ENCODE measurements at regions not wholly inside any gene's neighbourhood (a gene's known extent, or its start where the extent isn't known, plus 50 kb on each side); places are given as distances from the start of the nearest gene placed in this dataset.
"Not testable (repeated sequence)": the region's sequence is repeated elsewhere in the genome, so short reads cannot be mapped to it uniquely, and the experiment has no call there.

DNA sequence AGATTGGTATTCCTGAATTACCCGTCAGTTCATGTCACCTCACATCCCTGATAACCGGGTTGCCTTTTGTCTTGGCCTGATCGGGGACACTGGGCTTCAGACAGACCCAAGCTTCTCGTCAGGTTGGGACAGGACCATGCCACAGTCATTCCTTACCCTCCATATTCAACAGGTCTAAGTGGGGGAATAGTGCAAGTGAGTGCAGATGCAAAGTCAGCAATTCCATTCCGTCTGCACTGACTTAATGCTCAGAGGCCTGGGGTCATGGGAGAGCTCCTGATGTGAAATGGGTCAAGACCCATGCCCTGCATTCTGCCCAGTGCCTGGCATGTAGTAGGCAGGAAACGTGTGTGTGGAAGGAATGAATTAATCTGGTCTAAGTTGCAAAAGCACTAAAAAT, 95.4 kb upstream of the PITRM1 start:
- DNase-seq (ENCODE audit: low read depth in 2 of 2): no peak

DNA sequence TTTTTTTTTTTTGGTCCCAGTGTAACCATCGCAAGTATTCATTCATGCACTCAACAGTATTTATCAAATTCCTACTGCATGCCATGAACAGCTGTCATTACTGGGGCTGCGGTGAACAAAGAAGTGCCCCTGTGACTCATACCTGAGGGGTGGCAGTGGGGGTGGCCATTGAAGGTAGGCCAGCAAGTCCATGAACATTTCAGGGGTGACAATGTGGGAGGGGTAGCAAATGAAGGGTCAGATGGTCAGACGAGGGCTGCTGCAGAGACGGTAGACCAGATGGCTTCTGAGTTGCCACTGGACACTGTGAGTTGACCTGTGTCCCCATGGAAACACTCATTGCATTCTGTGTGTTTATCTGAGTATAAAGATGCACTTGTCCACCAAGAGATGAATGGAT, 92.5 kb upstream of the PITRM1 start:
- DNase-seq (ENCODE audit: low read depth in 2 of 2): no peak

GRCh38 chr10:3264161-3264761, 91.7 kb upstream of the PITRM1 start:
- DNase-seq (ENCODE audit: low read depth in 2 of 2): no peak

- DNase-seq (ENCODE audit: low read depth in 2 of 2): no peak
These were observed 91.2 kb upstream of the PITRM1 start for GRCh38 chr10:3263747-3264146.

DNA sequence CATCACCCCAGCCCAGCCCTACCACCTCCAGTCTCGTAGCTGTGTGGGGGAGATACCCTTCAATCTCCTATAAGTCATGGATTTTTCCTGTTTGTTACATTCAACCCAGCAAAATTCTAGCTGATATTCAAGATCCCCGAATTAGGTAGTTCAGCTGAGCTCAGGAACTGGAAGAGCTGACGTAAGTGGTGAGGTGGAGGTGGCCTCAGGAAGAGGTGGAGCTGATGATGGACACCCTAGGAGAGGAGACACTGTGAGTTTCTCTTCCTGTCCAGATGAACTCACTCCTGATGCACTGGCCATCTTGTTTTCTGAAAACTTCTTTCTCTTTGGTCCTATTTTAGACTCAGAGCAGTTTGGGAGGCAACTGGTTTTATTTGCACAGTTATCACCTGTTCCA, 90.5 kb upstream of the PITRM1 start:
- DNase-seq (ENCODE audit: low read depth in 2 of 2): no peak

GRCh38 chr10:3261921-3262320, 89.3 kb upstream of the PITRM1 start:
- no peak for DNase-seq (ENCODE audit: low read depth in 2 of 2)

DNA sequence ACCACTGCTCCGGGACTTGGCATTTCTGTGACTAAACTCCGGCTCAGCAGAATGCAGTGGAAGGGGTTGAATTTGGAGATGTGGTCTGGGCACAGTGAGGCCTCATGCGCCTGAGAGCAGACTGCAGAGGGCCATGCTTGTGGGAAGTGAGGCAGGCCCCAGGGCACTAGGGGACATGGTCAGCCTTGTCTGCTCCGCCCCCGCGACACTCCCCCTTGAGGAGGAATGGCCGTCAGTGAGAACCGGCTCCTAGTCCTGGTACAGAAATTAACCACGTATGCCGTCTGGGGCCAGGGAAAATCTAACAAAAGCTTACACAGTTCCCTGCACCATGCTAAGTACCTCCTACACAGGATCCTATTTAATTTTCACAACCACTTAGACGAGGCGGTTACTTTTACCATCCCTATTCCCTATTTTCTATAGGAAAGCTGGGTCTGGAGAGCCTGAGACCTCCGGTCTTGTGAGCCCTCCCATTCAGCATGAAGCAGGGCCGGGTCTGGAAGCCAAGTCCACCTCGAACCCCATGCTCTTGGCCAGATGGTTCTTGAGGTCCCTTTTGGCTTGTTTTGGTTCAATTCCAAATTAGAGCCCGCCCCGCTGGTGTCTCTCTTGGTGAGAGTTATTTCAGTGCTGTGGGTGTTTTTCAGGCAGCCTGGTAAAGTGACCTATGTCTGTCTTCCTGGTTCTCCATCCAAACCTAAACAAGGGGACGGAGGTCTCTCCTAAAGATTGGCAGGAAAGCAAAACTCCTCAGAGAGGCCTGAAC, 87.7 kb upstream of the PITRM1 start:
- DNase-seq (ENCODE audit: low read depth in 2 of 2): no peak

DNA sequence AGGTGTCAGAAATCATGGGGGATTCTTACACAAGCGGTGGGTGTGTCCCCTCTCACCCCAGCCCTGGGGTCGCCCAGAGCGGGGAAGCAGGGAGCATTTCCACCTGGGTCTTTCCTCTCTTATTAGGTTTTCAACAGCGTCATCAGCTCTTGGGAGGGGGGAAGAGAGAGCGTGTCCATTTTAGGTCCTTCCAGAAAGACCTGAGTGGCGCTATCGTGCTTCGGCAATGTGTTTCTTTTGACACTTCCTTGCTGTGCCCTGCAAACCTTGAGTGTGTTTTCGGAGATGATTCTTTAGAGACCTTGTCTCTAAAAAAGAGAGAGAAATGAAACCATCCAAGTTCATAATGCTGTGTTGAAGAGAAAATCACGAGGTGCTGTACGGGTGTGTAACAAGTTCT, 86.9 kb upstream of the PITRM1 start:
- DNase-seq (ENCODE audit: low read depth in 2 of 2): no peak

DNA sequence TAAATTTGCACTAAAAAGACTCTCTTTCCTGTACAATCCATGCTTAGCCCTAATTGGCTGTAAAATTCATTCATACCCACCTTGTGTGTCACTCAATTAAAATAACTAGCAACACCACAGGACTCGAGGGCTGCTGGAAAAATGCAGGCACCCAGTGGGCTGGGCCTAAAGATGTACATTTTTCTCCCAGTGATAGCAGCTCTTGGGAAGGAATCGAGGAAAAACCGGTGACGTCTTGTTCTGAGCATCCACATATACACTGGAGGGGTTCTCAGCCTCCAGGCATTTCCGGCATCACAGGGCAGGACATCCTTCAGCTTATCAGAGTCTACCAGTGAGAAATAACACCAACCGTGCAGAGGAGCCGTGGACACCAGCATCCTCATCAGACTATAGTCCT, 85.8 kb upstream of the PITRM1 start:
- DNase-seq (ENCODE audit: low read depth in 2 of 2): no peak

DNA sequence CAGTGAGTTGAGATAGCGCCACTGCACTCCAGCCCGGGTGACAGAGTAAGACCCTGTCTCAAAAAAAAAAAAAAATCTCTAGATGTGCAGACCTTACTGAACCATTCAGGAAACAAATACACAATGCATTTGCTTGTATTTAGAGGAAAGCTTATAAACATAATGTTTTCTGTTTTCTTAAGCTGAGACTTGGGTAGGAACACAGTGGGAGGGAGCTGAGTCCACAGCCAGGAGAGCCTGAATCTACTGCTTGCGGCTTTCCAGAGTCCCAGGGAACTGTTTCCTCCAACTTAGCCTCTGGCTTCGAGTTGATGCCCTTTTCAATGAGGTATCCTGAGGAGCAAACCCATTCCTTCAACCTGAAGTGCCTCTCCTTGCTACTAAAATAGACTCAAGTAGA, 83.0 kb upstream of the PITRM1 start:
- DNase-seq (ENCODE audit: low read depth in 2 of 2): no peak

GRCh38 chr10:3255075-3255474, 82.5 kb upstream of the PITRM1 start:
- DNase-seq (ENCODE audit: low read depth in 2 of 2): no peak

DNA sequence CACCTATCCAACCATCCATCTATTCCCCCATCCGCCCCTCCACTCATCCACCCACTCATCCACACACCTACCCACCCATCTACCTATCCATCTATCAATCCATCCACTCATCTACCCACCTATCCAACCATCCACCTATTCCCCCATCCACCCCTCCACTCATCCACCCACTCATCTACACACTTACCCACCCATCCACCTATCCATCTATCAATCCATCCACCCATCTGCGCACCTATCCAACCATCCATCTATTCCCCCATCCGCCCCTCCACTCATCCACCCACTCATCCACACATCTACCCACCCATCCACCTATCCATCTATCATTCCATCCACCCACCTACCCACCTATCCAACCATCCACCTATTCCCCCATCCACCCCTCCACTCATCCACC, 81.4 kb upstream of the PITRM1 start:
- DNase-seq (ENCODE audit: low read depth in 2 of 2): not testable (repeated sequence)

DNA sequence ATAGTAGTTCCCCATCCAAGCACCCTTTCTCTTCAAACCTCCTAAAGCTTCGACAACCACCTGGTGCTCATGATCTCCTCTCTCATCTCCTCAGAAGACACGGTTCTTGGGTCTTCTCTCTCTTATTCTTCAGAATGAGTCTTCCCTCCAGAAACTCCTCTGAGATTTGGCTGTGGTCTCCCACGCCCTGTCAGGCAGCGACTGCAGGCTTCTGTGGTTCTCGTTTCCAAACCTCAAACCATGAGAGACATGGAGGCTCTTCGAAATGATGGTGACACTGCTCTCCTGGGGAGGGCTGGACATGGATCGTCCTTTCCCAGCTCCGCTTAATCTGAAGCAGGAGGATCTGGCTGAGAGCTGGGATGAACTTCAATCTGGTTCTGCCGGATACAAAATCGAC, 78.6 kb upstream of the PITRM1 start:
- DNase-seq (ENCODE audit: low read depth in 2 of 2): no peak

- DNase-seq (ENCODE audit: low read depth in 2 of 2): no peak
These were observed 76.8 kb upstream of the PITRM1 start for GRCh38 chr10:3249307-3249889.

- DNase-seq (ENCODE audit: low read depth in 2 of 2): no peak
These were observed 76.1 kb upstream of the PITRM1 start for GRCh38 chr10:3248526-3249306.

DNA sequence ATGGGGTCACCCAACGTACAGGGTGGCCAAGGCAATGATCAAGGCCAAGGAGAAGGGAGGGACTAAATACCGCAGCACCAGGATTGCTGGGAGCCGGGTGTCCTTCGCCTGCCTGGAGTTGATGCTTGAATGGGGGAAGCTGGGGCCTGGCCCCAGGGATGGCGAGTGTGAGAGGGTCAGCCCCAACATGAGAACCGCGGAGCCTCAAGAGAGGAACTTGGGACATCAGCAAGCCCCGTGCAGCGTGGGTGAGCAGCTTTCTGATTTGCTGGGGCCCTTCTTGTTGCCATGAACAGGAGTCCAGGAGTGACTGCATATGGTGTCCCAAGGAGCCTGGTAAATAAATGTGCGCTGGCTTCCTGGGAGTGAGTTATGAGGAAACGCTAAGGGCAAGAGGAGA, 72.8 kb upstream of the PITRM1 start:
- DNase-seq (ENCODE audit: low read depth in 2 of 2): no peak

DNA sequence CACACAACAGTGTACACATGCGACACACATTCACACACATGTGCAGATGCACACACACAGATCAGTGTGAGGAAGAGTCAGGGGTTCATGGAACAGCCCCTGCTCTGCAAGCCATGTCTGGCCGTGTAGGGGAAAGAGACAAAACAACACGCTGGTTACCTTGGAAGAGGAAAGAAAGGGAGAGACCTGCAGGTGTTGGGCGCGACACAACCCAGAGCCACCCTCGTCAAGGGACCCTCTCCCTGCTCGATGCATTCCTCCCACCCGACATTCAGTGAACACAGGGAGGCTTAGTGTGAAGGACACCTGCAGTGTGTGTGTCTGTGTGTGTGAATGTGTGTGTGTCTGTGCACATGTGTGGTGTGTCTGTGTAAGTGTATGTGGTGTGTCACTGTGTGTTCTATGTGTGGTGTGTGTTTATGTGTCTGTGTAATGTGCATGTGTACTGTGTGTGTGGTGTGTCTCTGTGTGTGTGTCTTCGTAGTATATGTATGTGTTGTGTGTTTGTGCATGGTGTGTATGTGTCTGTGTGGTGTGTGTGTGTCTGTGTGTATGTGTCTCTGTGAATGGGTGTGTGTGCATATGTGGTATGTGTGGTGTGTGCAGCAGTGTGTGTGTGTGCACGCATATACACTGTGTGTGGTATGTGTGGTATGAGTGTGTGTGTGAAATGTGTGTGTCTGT, 69.5 kb upstream of the PITRM1 start:
- no peak for DNase-seq (ENCODE audit: low read depth in 2 of 2)

DNA sequence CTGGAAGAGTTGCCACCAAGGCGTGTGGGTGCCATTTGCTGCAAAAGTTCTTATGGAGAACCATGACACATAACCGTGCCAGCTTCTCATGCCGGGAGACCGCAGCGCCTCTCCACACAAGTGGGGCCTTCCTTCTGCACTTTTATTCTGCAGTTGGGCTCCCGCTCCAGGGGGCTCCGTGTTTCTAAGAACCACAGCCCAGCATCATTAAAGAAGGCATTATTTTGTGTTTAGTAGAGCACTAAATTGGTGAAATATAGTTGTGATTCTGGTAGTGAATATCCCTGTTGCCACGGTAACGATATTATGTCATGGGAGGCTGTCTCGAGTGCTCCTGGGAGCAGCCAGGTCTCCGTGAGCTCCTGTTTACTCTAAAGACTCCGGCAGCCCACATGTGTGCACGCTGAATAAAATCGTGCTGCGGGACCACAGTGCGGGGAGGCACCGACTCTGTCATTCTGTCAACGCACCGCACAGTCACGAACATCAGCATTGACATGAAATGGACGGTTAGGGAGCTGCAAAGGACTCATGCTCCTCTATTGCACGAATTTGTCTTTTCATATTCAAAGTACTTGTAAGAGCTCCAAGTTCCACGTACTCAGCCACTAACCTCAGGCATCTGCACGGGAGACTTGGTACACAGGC, 68.8 kb upstream of the PITRM1 start:
- DNase-seq (ENCODE audit: low read depth in 2 of 2): no peak

DNA sequence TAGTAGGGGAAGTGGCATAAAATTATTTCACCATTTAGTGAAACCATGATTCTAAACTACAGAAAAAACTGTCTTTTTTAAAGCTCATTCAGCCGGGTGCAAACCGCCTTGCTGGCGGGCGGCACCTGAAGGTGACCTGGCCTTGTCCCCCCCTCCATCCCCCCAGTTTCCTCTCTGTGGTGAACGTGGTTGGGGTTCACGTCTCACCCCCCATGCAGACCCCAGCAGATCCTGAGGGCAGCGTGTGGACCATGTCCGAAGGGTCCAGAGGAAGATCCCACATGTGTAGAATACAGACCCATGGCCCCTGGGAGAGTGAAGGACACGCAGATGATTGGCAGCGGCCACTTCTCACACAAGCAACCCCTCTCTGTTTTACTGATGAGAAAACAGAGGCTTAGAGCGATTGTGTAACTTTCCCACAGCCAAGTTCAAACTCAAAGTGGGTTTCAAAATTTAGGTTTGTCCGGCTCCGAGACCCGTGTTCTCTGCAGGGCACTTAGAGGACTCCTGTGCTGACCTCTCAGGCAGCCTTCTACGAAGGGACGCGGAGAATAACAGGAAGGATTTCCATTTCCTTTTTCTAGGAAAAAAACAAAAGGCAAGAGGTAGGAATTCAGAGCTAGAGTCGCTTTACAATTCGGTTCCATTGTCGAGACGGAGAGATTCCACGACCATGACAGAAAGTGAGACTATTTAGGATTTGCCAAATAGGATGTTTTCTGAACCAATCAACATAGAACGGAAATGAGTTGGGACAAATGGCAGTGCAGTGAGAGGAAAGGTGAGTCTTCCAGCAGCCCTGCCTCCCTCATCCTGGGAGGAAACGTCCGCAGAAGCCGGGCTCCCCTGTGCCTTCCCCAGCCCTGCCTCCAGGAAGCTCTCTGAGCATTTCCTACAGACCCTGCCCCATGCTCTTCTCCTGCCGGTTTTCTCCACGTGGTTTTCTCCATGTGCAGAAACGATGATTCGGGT, 67.6 kb upstream of the PITRM1 start:
- DNase-seq (ENCODE audit: low read depth in 2 of 2): no peak
